Left renal cortex interstitium (tissue), 4 donors: ENCODE measurements at regions not wholly inside any gene's neighbourhood (a gene's known extent, or its start where the extent isn't known, plus 50 kb on each side); places are given as distances from the start of the nearest gene placed in this dataset.
"Not testable (repeated sequence)": the region's sequence is repeated elsewhere in the genome, so short reads cannot be mapped to it uniquely, and the experiment has no call there.

Experiments used
- DNase-seq, 4 donors: peaks; one replicate each; pipeline ENCODE4 v3.0.0-alpha.2; 2013; ENCODE audit warnings: low read depth in 4 of 4, low spot score in 2 of 4, missing footprints in 1 of 4

DNA sequence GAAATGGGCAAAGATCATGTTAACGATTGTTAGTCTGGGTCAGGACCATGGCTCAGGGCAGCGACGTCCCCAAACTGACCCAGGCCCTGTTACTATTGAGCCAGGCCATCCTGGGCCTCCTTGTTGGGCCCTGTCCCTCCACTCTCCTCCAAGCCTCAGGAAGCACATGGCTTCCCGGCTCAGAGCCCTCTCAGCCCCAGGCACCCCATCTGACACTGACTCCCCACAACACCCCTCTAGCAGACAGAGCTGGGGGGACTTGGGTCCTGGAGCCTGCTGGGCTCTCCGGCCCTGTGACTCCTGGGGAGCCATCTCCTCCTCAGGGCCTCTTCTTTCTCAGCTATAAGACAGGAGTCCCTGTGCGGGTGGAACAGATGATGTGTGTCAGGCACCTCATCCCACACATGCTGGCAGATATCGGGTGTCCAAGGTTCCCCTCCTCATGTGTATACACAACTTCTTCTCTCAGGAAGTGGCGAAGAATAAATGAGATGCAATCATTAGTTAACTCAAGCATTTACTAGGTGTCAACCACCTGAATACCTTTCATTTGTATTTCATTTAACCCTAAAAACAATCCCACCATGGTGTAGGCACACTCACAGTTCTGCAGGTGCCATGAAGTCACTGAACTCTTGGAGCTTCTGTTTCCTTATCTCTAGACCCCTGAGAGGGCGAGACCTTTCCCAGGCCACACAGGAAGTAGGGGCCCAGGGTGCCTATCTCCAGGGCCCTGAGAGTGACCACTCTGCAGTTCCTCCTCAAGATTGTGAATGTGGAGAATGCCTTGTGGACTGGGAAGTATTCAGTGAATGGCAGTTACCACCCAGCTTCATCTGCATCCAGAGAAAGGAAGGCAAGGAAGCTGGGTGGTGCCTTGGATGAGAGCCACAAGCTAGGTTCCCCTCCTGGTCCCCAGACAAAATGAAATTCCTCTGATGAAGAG lies 282.5 kb upstream of the TLE3 start:
- no peak for DNase-seq

DNA sequence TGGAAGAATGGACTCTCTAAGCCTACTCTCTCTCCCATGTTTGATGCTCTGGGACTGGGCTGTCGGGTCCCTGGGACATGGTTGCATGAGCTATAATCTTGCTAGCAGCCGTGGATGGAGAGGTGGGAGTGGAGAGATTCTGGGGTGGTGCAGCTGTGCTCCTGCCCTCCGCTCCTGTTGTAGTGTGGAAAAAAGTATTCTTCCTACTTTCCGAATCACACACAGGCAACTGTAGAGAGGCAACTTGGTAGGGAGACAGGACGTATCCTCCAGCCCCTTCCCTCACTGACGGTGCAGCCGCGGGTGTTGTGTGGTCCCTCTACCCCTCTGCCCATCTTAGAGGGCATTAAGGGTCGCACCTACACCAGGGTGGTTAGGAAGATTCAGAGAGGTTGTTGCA lies 281.4 kb upstream of the TLE3 start:
- no peak for DNase-seq

DNA sequence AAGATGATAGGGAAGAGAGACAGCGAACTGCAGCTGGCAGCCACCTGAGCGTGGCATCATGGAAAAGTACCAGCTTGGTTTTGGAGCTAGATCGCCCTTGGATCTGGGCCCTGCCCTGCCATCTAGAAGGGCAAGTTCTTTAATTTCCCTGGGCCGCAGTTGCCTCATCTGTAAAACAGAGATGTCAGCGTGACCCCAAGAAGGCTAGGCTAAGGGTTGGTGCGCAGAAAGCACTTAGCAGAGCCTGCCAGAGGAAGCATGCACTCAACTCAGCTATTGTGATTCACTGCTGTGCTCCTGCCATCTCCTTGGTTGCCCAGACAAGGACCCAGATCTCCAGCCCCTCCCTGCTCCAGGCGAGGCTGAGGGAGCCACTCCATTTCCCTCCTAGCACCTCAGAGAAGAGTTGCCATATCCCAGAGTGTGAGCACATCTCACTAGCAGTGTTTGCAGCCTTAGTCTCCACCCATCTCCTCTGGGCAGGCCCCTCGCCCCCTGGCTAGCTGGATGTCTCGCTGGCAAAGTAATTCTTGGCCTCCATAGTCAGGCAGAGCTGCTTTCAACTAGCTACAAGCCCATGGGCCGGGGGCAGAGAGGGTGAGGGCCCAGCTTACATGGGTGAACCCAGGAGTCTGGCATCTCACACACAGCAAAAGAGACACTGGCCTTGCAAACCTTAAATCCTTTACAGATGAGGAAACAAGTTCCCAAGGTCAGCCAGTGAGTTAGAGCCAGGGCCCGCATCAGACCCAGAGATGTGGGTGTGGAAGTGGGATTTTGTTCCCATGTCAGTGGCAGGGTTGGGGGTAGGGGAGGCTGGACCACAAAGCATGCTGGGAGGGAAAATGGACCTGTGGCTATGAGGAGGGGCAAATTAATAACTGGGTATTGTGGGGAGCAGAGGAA lies 280.7 kb upstream of the TLE3 start:
- no peak for DNase-seq

DNA sequence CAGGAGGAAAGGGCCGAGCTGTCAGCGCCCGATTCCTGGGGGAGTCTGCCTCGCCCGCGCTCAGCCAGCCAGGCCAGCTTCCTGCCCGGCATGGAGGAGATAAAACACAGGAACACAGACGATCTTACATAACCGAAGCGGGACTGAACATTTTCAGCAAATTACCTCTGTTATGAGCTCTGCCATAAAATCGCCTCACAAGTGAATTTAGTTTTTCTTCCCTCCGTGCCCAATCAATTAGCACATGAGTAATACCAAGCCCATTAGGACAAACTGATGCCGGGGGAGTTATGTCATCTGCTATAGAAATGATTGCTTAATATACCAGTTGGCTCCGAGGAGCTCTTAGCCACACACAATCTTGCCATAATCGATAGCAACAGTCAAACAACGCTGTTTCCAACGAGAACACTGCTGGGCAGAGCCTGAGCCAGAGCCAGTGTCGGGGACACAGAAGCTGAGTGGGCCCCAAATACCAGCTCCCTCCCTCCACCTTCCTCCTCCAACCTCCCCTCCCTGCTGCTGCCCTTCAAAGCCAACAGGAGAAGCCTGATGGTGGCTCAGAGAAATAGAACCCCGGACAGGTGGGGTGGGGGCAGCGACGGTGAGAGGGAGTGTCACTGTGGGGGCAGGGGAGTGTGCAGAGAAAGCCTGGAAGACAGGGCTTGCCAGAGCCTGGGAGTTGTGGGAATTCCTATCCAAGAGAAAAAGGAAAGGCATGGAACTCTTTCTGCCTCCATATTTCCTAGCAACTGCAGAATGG lies 279.4 kb upstream of the TLE3 start:
- peak in 1 of 4 donors; percentile 34 for DNase-seq

DNA sequence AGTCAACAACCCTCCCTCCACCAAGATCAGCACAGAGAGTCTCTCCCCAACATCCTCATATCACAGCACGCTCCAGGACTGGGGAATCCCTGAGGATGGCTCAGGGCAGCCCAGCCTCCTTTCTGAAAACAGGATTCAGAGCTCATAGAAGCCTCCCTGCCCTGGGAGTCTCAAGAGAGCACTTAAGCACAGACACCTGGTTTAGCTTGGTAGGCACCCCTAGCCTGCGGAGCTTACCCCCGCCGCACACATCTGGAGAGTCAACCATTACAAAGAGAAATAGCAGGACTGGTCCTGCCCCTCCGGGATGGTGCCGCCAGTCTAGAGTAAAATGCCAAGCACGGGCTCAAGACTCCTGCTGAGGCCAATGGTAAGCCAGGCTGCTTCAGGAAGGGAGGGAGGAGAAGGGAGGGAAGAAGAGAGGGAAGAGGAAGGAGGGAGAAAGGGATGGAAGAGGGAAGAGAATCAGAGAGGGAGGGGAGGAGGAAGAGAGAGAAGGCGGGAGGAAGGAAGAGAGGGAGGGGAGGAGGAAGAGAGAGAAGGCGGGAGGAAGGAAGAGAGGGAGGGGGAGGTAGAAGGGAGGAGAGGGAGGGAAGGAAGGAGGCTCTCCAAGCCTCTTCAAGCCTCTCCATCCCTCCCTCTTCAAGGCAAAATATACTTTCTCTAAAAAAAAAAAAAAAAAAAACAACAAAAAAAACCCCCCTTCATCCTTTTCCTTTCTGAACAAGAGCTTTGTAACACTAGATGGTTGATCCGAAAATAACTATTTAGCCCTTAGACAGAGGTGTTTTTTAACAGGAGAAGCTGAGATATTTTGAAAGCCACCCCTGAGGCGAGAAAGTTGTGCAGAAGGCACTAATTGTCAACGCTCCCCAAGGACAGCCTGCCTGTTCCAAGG lies 278.6 kb upstream of the TLE3 start:
- DNase-seq = peak in 1 of 4 donors; percentile 11

DNA sequence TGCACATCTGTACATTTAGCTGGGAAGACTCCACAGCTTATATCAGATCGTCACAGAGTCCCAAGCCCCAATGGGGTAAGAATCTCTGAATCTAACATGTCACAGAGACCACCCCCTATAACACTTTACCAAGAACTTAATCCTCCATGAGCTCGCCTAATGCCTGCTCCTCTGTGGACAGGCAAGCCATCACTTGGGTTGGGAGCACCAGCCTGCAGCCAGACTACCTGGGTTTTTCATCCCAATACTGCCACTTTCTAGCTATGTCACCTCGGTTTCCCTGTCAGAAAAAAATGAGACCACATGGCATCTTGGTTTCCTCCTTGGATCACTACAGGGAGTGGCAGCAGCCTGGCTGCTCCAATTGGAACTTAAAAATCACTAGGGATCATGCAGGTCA lies 277.9 kb upstream of the TLE3 start:
- no peak for DNase-seq

DNA sequence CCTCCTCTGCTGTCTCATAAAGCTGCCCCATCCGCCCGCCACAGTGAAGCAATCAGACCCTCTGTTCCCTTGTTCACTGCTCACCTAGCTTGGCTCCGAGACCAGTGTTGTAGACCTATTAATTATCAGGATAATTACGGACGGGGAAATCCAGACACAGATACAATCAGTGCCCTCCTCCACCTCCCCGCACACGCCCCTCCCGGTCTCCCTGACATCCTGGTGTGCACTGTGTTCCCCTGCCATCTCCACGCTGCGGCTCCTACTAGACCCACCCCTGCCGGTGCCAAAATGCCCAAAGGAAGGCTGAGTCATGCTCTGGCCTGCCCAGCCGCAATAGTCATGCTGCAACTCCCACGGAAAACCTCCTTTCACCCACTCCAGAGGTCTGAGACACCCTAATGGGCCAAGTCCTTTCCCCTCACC lies 277.3 kb upstream of the TLE3 start:
- no peak for DNase-seq

DNA sequence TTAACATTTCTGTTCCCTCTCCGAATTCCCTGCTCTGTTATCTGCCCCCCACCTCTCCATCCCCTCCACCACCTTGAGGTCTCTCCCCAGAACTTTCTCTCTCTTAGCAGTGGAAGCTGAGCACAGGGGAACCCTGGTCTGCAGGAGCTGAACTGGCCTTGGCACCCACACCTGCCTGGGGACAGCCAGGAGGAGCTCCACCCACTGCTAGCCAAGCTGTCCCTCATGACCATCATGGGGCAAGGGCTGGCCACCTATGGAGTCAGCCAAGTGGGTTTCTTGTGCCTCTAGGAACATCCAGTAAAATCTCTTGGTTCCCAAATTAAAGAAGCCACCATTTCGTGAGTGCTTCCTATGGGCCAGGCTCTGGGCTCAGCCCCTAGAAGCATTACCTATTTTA lies 276.4 kb upstream of the TLE3 start:
- no peak for DNase-seq

DNA sequence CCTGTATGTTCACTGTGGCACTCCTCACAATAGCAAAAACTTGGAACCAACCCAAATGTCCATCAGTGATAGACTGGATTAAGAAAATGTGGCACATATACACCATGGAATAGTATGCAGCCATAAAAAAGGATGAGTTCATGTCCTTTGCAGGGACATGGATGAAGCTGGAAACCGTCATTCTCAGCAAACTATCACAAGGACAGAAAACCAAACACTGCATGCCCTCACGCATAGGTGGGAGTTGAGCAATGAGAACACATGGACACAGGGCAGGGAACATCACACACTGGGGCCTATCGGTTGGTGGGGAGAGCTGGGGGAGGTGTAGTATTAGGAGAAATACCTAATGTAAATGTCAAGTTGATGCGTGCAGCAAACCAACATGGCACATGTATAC lies 275.7 kb upstream of the TLE3 start:
- not testable (repeated sequence) for DNase-seq

DNA sequence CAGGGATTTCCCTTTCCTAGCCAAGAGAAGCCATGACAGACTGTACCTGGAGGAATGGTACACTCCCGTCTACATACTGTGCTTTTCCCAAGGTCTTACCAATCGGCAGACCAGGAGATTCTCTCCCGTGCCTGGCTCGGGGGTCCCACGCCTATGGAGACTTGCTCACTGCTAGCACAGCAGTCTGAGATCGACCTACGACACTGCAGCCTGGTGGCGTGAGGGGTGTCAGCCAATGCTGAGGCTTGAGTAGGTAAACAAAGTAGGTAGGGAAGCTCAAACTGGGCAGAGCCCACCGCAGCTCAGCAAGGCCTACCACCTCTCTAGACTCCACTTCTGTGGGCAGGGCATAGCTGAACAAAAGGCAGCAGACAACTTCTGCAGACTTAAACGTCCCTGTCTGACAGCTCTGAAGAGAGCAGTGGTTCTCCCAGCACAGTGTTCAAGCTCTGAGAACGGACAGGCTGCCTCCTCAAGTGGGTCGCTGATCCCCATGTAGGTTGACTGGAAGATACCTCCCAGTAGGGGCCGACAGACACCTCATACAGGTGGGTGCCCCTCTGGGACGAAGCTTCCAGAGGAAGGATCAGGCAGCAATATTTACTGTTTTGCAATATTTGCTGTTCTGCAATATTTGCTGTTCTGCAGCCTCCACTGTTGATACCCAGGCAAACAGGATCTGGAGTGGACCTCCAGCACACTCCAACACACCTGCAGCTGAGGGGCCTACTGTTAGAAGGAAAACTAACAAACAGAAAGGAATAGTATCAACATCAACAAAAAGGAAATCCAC lies 270.4 kb upstream of the TLE3 start:
- not testable (repeated sequence) for DNase-seq

DNA sequence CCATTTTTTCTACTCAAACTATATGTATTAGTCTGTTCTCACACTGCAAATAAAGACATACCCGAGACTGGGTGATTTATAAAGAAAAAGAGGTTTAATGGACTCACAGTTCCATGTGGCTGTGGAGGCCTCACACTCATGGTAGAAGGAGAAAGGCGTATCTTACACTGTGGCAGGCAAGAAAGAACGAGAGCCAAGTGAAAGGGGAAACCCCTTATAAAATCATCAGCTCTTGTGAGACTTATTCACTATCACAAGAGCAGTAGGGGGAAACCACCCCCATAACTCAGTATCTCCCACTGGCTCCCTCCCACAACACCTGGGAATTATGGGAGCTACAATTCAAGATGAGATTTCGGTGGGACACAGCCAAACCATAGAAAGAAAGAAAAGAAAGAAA lies 266.3 kb upstream of the TLE3 start:
- not testable (repeated sequence) for DNase-seq

DNA sequence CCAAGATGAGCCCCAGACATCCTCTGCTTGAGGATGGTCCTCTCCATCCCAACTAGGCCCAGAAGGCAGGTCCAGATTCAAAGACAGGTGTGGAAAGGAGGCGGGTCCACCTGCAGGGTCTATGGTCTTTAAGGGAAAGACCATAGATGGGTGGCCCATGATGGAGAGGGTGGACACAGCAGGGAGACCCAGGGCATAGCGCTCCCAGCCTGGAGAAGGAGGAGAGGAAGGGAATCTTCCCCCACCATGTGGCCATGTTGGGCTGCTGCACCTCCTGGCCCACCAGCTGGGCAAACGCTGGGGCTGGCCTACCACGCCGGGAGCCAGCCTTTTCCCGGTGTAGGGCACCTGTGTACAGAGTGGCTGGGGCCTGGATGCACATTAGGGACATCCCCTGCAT lies 265.2 kb upstream of the TLE3 start:
- no peak for DNase-seq

DNA sequence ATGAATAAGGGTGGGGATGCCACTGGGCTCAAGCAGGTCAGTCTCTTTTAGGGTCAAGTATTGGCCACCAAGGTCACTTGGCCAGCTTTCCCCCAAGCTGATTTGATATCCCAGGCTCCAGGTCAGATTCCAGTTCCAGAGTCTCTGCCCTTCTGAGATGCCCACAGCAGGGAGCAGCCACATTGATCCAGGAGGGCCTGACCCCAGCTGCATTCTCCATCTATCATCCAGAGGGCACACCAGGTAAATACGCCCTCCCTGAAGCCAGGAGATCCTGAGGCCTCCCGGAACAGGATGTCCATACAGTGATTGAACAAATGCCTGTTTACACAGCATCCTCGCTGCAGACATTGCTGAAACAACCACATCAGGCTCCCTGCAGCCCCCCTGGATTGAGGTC lies 264.6 kb upstream of the TLE3 start:
- no peak for DNase-seq

DNA sequence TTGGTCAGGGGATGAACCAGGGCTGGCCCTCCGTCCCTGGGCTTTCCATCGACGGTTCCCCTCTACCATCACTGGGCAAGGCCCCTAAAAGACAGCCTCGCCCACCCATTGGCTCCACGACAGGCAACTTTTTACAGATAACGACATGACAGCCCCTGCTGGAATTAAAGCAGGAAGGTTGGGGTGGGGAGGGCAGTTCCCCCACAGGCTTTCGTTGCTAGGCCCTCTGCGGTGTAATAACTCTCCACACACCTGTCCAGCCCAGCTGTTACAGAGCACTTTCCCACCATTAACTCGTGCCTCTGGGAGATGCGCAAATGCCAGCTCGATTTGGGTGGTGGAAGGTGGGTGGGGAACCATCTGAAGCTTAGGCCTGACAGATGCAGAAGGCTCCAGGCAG lies 264.2 kb upstream of the TLE3 start:
- no peak for DNase-seq

DNA sequence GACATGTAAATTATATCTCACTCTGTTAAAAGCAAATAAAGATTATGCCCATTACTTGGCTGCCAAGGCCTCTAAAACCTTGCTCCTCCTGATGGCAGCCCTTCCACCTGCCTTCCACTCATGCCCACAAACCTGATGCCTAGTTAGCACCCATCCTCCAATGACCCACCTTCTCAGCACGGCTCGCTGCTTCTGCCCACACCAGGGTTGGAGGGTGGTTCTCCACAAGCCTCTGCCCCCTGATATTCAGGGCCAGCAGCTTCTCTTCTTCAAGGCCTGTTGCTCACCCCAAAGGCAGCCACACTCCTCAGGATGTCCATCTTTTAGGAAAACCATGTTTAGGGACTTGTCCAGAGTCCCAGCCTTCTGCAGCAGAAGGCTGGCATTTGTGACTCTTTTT lies 263.4 kb upstream of the TLE3 start:
- DNase-seq = no peak

DNA sequence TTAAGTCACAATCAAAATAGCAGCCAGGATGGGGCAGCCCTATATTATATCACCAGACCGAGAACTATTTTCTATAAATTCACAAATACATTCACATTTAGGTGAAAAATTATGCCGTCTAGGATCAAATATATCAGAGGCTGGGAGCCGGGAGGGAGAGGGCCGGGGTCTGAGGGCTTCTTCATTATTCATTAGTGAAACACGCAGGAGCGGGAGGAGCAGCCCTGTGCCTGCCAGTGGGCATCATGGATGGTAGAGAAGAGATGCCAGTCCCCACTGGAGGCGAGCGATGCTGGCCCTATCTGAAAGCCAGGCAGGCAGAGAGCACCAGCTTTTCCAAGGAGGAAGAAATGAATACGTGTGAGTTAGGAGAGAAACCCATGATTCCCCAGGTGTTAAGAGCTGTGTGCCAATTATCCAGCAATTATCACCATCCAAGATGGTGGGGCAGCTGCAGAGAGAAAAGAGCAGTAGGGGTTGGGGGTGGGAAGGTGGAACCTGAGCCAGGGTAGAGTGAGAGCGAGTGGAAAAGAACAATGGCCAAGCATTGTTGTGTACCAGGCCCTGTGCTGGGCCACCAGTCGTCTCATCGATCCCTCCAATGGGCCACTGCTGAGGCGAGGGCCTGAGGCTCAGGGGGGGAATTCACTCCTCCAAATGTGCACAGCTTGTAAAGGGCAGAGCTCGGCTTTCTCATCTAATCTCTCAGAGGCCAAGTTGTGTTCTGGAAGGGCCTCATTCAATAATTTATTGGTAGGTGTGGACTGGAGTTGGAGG lies 261.3 kb upstream of the TLE3 start:
- DNase-seq = no peak

DNA sequence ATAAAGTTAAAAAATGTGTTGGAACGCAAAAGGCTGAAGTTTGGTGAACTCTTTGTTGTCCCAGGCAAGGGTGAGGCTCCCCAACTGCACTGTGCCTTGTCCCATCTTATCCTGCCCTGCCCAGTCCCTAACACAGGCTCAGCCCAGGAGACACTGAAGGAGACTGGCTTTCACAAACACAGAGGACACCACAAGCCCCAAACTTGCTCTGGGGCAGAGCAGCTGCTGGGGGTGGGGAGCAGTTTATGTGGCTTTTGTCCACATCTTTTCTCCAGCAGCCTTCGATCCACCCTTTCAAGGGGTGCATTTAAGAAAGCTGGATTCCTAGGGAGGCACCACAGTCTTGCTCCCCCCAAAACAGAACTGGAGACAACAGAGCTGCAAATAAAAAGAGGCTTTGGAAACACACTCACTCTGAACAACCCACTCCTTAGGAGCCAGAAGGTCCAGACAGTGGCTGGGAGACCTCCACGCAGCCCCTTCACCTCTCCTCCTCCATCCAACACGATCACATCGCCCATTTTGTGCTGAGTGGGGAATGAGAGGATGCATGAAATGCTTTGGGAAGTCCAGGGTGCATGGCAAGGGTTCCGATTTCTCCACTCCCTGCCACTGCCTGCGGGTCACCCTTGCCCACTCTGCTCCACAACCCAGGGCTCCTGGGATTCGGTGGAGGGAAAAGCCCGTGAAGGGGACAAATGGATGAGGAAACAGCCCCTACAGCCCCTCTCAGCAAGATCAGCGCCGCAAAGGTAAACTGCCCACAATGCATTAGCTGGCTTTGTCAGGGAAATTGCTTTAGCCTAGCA lies 260.5 kb upstream of the TLE3 start:
- DNase-seq = no peak
